K562 (cell line): ENCODE measurements at regions not wholly inside any gene's neighbourhood (a gene's known extent, or its start where the extent isn't known, plus 50 kb on each side); places are given as distances from the start of the nearest gene placed in this dataset.

Experiments
- BMI1 ChIP-seq: fragments of 150-350 bp; IDR thresholded peaks from 2 replicates; pipeline ENCODE4 v1.6.1; 2014; ENCODE audit warnings: low read length
- JUN ChIP-seq, 2 experiments: sonication (generic) in 1 of 2; formaldehyde crosslinking in 1 of 2; IDR thresholded peaks; 2 replicates each; pipeline versions ENCODE4 v1.6.1 to v1.8.0; 2012 to 2022; ENCODE audit warnings: borderline replicate concordance in 2 of 2, mild to moderate bottlenecking in 2 of 2, improper control_type of control experiment in 1 of 2, low read depth in 1 of 2, low read length in 1 of 2, missing genetic modification reagents in 1 of 2
- ZNF785 ChIP-seq: fragments of 250-450 bp; sonication (Bioruptor Pico); IDR thresholded peaks from 2 replicates; pipeline ENCODE4 v1.4.0; 2020; ENCODE audit warnings: mild to moderate bottlenecking

DNA sequence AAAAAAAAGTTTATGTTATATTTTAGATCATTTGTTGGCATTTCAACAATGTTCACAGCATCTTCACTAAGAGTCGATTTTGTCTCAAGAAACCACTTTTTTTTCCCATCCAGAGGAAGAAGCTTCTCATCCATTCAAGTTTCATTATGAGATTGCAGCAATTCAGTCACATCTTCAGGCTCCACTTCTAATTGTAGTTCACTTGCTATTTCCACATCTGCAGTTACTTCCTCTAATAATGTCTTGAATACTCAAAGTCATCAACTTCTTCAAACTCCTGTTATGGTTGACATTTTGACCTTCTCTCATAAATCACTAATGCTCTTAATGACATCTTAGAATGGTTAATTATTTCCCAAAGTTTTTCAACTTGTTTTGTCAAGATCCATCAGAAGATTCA lies 61.3 kb upstream of the CHORDC1 start:
- TF ChIP-seq JUN (IDR thresholded peaks at IDR 0.05; ENCODE audit: borderline replicate concordance, low read depth, low read length) (no peak), JUN (CRISPR knock-in tag; IDR thresholded peaks at IDR 0.05; ENCODE audit: borderline replicate concordance) (no peak), ZNF785 (no peak), BMI1 (no peak)
